Thyroid gland (tissue), 4 donors: ENCODE measurements at regions not wholly inside any gene's neighbourhood (a gene's known extent, or its start where the extent isn't known, plus 50 kb on each side); places are given as distances from the start of the nearest gene placed in this dataset.

Experiments
- CTCF ChIP-seq, 6 experiments: fragments of 200-600 bp in 3 of 6; fragments of 450-650 bp in 3 of 6; sonication (generic) in 3 of 6; IDR thresholded peaks; one replicate each; pipeline ENCODE4 v1.5.1; 2016 to 2019; ENCODE audit warnings: antibody characterized with exemption in 6 of 6, mild to moderate bottlenecking in 2 of 6, inconsistent platforms in 1 of 6, moderate library complexity in 1 of 6
- POLR2A ChIP-seq, 2 donors: fragments of 450-650 bp; IDR thresholded peaks; one replicate each; pipeline ENCODE4 v1.6.1; 2017; ENCODE audit warnings: antibody characterized with exemption in 2 of 2, mild to moderate bottlenecking in 2 of 2, moderate library complexity in 1 of 2

GRCh38 chr15:91491101-91491950, 362.2 kb upstream of the SLCO3A1 start:
- TF ChIP-seq POLR2A (IDR thresholded peaks at IDR 0.05) = no peak
- TF ChIP-seq CTCF (IDR thresholded peaks at IDR 0.05) = no peak
